HG02840 (cell line): ENCODE measurements at regions not wholly inside any gene's neighbourhood (a gene's known extent, or its start where the extent isn't known, plus 50 kb on each side); places are given as distances from the start of the nearest gene placed in this dataset.

Source experiments
- ATAC-seq: cut with Tn5 transposase; IDR thresholded peaks from one replicate; pipeline ENCODE4 v1.9.1; 2021; ENCODE audit warnings: mild to moderate bottlenecking, moderate library complexity, moderate number of reproducible peaks; ENCODE audit not compliant: unreplicated experiment, low FRiP score

- ATAC-seq: peak; percentile 62
Observed at GRCh38 chr6:105824732-105825131, 261.4 kb upstream of the PRDM1 start.

GRCh38 chr6:105821777-105822176 lies 264.4 kb upstream of the PRDM1 start:
- ATAC-seq: no peak

DNA sequence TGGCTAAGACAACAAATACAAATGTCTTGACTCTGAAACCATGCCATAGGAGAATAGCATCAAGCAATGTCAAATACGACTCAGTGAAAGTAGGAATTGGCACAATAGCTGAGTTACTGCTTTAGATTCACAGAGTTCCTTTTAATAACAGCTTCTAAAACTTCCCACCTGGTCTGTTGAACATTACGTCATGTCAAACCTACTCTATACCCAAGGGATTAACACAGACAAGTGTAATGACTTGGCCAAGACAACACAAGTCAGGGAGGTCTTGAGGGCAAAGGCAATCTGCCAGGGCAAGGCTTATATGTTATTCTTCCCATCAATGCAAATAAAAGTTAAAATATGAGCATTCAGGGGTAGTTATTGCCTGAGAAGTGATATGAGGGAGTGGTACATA lies 265.1 kb upstream of the PRDM1 start:
- ATAC-seq: no peak

- ATAC-seq: no peak
Observed at GRCh38 chr6:105819745-105820144, 266.4 kb upstream of the PRDM1 start.

- no peak for ATAC-seq
Observed at GRCh38 chr6:105818505-105818904, 267.6 kb upstream of the PRDM1 start.

DNA sequence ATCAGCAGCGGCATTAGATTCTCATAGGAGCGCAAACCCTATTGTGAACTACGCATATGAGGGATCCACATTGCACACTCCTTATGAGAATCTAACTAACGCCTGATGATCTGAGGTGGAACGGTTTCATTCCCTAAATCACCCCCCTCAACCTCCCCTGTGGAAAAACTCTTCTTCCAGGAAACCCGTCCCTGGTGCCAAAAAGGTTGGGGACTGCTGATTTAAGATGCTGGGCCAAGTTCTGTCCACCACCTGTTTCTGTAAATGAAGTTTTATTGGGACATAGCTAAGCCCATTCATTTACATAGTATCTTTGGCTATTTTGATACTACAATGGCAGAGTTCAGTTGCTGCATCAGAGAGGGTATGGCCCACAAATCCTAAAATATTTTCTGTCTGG lies 268.2 kb upstream of the PRDM1 start:
- no peak for ATAC-seq

- ATAC-seq: no peak
Observed at GRCh38 chr6:105817370-105817769, 268.8 kb upstream of the PRDM1 start.

GRCh38 chr6:105816847-105817246 lies 269.3 kb upstream of the PRDM1 start:
- ATAC-seq: no peak

GRCh38 chr6:105815661-105816555 lies 270.2 kb upstream of the PRDM1 start:
- ATAC-seq: no peak

DNA sequence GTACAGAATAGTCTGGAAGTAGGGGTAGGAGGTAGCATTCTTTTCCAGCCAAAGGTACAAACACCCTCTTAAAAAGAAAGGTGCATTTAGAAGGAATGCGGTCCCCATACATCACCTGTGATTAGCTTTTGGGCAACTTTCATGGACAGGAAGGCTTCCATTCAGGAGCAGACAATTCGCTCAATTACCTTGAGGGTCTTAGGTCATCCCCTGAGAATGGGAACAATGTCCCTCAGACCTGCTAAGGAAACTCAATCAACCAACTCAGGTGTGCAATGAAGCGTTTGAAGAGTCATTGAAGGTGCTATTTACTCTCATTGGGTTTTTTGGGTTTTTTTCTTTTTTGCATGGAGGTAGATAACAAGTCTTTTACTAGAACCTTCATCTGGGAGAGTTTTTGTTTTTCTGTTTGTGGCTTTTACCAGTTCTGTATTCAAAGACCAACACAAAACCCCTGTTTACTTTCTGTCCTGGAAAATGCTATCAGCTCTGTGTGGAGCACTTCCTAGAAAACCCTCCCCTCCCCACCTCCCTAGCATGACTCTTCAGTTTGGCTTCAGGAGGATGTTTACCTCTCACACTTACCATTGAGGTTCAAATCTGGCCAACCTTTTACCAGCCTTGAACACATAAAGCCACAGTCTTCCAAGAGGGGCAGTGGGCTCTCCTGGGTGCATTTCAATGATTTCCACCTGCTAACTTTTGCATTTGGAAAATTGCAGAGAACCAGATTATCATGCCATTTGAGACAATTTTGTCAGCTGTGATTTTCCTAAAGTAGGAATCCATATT lies 271.2 kb upstream of the PRDM1 start:
- ATAC-seq: no peak

GRCh38 chr6:105810922-105811482 lies 275.1 kb upstream of the PRDM1 start:
- no peak for ATAC-seq

DNA sequence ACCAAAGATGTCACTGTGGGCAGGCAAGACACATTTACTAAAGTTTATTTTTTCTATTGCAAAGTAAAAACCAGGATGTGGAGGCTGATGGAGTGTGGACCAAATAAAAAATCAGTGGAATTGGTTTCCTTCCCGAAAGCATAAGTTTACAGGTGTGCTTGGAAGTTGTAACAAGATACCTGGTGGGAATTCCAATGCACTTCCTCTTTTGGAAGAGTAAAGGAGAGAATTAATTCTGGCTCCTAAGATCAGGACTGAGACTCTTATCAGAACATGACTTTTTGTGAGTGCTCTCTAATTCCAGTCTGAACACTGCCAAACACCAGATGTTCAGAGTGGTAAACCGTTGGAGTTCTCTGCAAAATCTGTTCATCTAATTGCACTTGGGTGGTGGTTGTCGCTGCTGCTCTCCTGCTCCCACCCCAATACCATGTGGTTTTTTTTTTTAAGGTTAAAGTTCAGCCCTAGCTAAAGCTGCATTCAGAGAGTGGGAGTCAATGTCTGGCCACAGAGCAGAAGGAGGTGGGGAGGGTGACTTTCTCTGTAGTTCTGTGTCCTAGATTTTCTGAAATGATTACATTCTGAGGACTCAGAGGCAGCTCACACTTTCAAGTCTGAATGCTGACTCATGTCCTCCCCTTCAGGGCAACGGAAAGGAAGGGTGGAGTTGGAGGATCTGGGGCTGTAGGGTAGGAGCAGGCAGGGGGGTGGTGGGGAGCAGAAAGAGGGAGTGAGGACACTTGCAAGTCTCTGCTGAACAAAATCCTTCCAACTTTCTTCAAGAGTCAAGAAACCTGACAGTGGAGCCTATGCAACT lies 275.8 kb upstream of the PRDM1 start:
- no peak for ATAC-seq

- ATAC-seq: no peak
Observed at GRCh38 chr6:105808571-105808970, 277.6 kb upstream of the PRDM1 start.

DNA sequence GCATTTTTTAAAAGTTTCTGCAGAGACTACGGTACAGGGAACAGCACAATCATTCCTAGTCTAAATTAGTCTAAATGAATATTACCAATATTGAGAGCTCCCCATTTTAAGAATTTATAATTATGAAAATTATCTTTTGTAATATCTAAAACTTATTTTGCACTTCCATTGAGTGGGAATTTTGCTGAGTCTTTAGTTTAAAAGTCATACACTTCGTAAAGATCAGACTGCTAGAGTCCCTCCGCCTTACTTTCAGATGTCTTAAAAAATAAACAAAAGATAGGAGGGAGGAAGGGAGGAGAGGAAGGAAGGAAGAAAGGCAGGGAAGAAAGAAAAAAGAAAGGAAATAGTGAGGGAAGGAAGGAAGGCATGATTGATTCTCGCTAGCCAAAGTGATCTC lies 278.2 kb upstream of the PRDM1 start:
- ATAC-seq: no peak

- ATAC-seq: no peak
Observed at GRCh38 chr6:105806486-105806920, 279.6 kb upstream of the PRDM1 start.

GRCh38 chr6:105805501-105806023 lies 280.6 kb upstream of the PRDM1 start:
- ATAC-seq: no peak

- no peak for ATAC-seq
Observed at GRCh38 chr6:105804424-105804823, 281.7 kb upstream of the PRDM1 start.

GRCh38 chr6:105804000-105804399 lies 282.1 kb upstream of the PRDM1 start:
- ATAC-seq: no peak

GRCh38 chr6:105803442-105803841 lies 282.7 kb upstream of the PRDM1 start:
- no peak for ATAC-seq

DNA sequence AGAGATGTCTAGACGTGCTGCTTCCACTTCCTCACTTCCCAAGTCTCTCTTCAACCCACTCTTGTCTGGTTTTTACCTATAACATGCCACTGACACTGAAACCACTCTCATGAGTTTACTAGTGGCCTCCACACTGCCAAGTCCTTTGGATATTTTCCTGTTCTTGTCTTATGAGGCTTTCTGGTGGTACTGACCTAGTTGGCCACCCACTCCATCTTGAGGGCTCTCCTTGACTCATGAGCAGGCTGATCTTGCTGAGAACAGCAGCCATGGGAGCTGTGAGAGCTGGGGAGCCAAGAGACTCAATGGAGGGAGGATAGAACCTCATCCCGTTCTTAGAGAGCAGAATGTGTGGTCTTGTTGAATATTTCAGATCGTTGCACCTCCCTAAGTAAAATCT lies 283.4 kb upstream of the PRDM1 start:
- ATAC-seq: no peak
